ENCODE measurements at regions not wholly inside any gene's neighbourhood (a gene's known extent, or its start where the extent isn't known, plus 50 kb on each side); places are given as distances from the start of the nearest gene placed in this dataset.

- no peak for DNase-seq (ENCODE audit: low read depth)
Observed at GRCh38 chr3:71924721-71925120, 139.8 kb upstream of the PROK2 start.

- no peak for DNase-seq (ENCODE audit: low read depth)
Observed at GRCh38 chr3:71921036-71921435, 136.1 kb upstream of the PROK2 start.

- no peak for DNase-seq (ENCODE audit: low read depth)
Observed at GRCh38 chr3:71919572-71919971, 134.6 kb upstream of the PROK2 start.

- DNase-seq (ENCODE audit: low read depth): no peak
Observed at GRCh38 chr3:71917545-71917944, 132.6 kb upstream of the PROK2 start.

GRCh38 chr3:71916747-71917369 lies 131.9 kb upstream of the PROK2 start:
- no peak for DNase-seq (ENCODE audit: low read depth)

- DNase-seq (ENCODE audit: low read depth): no peak
Observed at GRCh38 chr3:71912839-71913495, 128.0 kb upstream of the PROK2 start.

GRCh38 chr3:71910108-71910507 lies 125.2 kb upstream of the PROK2 start:
- DNase-seq (ENCODE audit: low read depth): no peak

GRCh38 chr3:71907996-71908395 lies 123.0 kb upstream of the PROK2 start:
- no peak for DNase-seq (ENCODE audit: low read depth)

GRCh38 chr3:71906976-71907375 lies 122.0 kb upstream of the PROK2 start:
- no peak for DNase-seq (ENCODE audit: low read depth)

GRCh38 chr3:71905426-71905825 lies 120.5 kb upstream of the PROK2 start:
- no peak for DNase-seq (ENCODE audit: low read depth)

GRCh38 chr3:71903936-71904335 lies 119.0 kb upstream of the PROK2 start:
- DNase-seq (ENCODE audit: low read depth): no peak

- no peak for DNase-seq (ENCODE audit: low read depth)
Observed at GRCh38 chr3:71903112-71903495, 118.2 kb upstream of the PROK2 start.

- DNase-seq (ENCODE audit: low read depth): no peak
Observed at GRCh38 chr3:71902258-71903111, 117.5 kb upstream of the PROK2 start.

- no peak for DNase-seq (ENCODE audit: low read depth)
Observed at GRCh38 chr3:71901645-71902044, 116.7 kb upstream of the PROK2 start.

GRCh38 chr3:71900057-71900456 lies 115.1 kb upstream of the PROK2 start:
- DNase-seq (ENCODE audit: low read depth): no peak

- DNase-seq (ENCODE audit: low read depth): no peak
Observed at GRCh38 chr3:71896751-71897150, 111.8 kb upstream of the PROK2 start.

GRCh38 chr3:71893702-71894479 lies 108.9 kb upstream of the PROK2 start:
- no peak for DNase-seq (ENCODE audit: low read depth)

GRCh38 chr3:71893122-71893521 lies 108.2 kb upstream of the PROK2 start:
- DNase-seq (ENCODE audit: low read depth): no peak

- DNase-seq (ENCODE audit: low read depth): no peak
Observed at GRCh38 chr3:71891483-71891882, 106.5 kb upstream of the PROK2 start.

- DNase-seq (ENCODE audit: low read depth): no peak
Observed at GRCh38 chr3:71890356-71890931, 105.5 kb upstream of the PROK2 start.

- no peak for DNase-seq (ENCODE audit: low read depth)
Observed at GRCh38 chr3:71887256-71887655, 102.3 kb upstream of the PROK2 start.

GRCh38 chr3:71885006-71885405 lies 100.1 kb upstream of the PROK2 start:
- DNase-seq (ENCODE audit: low read depth): no peak
